GM18868 (cell line): ENCODE measurements at regions not wholly inside any gene's neighbourhood (a gene's known extent, or its start where the extent isn't known, plus 50 kb on each side); places are given as distances from the start of the nearest gene placed in this dataset.

Source experiments
- ATAC-seq: cut with Tn5 transposase; IDR thresholded peaks from one replicate; pipeline ENCODE4 v1.9.1; 2021; ENCODE audit warnings: mild to moderate bottlenecking, moderate library complexity; ENCODE audit not compliant: unreplicated experiment

GRCh38 chr1:29825274-29825940, 589.1 kb downstream of the PTPRU start:
- ATAC-seq: no peak

- ATAC-seq: no peak
Observed at GRCh38 chr1:29824511-29825273, 588.4 kb downstream of the PTPRU start.

- no peak for ATAC-seq
Observed at GRCh38 chr1:29824025-29824424, 587.7 kb downstream of the PTPRU start.

DNA sequence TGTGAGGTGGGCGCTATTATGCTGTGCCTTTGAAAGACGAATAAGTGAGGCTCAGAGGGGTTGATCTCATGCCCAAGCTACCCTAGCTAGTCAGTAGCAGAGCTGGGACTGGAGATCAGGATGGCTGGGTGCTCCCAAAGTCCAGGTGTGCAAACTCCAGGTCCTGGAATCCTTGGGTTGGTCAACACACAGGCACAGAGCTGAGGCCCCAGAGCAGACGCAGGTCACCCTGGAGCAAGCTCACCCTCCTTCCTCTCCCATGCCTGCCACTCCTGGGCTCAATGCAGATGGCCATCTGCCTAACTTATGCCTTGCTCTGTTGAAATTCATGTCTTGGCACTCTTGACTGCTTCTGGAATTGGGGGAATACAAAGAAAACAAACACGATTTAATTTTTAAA, 587.2 kb downstream of the PTPRU start:
- ATAC-seq: no peak

- ATAC-seq: no peak
Observed at GRCh38 chr1:29821605-29822004, 585.3 kb downstream of the PTPRU start.

DNA sequence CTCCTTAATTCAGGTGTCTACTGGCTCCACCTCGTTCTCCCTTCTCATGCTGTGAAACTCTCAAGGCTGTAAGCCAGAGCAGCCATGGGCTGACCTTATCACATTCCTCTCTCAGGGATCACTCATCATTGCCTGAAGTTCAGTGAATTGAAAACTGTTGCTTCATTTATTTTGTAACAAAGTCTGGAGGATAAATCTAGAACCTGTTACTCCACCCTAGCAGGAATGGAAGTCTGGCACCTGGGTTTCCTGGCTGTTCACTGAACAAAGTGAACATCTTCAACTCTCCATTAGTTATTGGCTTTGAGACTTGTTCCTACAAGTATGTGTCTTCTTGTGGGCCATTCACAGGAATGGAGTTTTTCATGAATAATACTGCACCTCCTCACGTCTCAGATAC, 584.1 kb downstream of the PTPRU start:
- no peak for ATAC-seq

- no peak for ATAC-seq
Observed at GRCh38 chr1:29812408-29813135, 576.2 kb downstream of the PTPRU start.

- ATAC-seq: no peak
Observed at GRCh38 chr1:29811727-29812407, 575.5 kb downstream of the PTPRU start.

DNA sequence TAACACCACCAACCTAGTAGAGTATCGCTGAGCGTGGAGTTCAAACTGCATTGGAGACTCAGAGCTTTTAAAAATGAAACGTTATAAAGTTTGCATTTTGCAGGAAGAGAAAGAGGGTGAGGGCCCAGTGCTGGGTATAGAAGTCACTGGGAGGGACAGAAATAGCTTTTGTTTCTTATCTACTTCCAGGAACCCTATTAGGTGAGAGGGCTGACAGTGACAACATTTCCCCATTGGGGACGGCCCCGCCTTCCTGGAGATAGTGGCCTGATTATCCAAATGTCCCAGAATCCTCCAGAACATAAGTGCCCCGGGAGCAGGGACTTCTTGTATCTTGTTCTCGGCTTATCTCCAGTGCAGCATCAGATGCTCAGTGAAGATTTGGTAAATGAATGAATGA, 574.9 kb downstream of the PTPRU start:
- no peak for ATAC-seq

DNA sequence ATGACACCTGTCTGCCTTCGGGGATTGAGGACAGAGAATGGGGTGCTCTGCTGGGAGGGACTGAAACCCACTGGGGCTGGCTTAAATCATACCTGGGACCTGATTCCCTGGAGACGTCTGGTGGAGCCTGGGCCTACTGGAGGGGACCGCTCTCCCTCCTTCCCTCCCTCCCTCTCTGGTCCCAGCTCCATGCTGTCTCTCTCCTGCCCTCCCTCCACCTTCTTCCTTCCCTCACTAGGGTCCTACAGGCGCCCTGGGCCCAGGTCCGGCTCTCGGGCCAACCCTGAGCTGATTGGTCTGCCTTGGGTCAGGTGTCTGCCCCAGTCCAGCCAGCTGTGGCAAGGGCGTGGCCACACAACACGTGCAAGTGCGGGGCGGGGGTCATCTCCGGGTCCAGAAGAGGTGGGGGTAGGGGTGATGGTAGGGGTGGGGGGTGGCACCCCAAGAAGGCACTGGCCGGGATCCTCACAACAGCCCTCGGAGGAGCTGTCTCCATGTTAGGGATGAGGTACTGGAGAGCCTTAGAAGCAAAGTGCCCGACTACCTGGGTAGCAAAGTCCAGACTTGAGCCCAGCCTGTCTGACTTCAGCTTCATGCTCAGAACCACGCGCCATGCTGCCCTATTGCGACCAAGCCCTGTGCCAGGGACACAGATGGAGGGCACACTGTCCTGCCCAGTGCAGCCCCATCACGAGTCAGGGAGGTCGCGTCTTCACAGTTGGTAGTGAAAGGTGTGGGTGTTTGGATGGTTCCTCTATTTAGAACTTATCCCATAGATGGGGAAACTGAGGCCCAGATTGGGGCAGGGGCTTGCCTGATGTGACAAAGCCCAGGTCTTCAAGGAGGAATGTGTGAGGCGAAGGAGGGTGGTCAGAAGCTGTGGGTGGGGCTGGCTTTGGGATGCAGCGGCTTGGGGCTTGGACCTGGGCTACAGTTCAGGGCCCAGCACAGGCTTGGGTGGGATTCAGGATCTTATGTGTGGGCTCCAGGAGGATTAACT, 574.1 kb downstream of the PTPRU start:
- no peak for ATAC-seq

- ATAC-seq: no peak
Observed at GRCh38 chr1:29809446-29810120, 573.3 kb downstream of the PTPRU start.

- ATAC-seq: no peak
Observed at GRCh38 chr1:29808141-29808995, 572.0 kb downstream of the PTPRU start.

DNA sequence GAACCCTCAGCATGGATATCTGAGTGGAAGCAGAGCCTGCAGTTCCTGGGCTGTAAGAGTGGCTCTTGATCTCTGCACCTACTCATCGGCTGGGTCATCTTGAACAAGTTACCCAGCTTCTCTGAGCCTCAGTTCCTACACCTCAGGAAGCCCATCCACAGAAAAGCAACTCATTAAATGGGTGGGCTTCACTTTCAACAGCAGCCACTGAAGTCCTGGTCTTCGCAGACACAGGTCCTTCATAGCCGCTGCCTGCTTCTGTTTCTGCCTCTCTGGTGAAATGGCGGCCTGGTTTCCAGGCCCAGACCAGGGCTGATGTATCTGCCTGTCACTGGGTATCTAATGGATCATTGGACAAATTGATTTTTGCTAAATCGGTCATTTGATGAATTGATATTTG, 571.4 kb downstream of the PTPRU start:
- no peak for ATAC-seq

DNA sequence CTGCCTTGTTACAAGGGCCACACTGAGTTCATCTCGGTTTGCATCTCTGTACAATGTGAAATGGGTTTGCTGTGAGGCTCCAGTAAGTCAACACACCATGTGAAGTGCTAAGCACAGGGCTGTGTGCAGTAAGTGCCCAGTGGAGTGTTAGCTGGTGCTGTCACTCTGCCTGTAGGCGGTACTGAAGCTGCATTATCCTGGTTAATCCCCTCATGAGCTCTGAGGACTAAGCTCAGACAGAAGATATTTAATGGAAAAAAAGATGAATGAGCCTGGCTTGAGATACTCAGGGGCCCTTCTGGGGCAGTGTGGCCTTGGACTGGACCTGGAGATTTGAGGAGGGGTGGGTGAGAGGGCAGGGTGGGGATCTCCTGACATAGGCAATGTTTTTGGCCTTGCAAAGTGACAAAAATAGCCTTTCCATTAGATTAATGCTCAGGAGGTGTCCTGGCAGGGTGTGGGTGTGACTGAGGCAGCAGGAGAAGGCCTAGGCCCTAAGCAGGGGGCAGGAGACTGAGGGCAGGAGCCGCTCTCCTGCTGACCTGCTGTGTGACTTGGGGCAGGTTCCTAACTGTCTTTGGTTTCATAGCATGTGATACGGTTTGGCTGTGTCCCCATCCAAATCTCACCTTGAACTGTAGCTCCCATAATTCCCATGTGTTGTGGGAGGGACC, 570.5 kb downstream of the PTPRU start:
- ATAC-seq: no peak

DNA sequence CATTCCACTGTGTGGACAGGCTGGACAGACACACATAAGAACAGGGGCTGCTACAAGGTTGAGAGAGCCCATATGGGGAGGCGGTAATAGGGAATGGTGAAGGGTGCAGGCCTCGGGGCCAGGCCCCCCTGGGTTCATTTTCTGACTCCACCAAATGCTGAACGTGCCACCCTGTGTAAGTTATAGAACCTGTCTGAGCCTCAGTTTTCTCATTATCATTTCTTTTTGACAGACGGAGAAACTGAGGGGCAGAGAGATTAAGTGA, 569.5 kb downstream of the PTPRU start:
- no peak for ATAC-seq

GRCh38 chr1:29805122-29805895, 569.0 kb downstream of the PTPRU start:
- no peak for ATAC-seq

DNA sequence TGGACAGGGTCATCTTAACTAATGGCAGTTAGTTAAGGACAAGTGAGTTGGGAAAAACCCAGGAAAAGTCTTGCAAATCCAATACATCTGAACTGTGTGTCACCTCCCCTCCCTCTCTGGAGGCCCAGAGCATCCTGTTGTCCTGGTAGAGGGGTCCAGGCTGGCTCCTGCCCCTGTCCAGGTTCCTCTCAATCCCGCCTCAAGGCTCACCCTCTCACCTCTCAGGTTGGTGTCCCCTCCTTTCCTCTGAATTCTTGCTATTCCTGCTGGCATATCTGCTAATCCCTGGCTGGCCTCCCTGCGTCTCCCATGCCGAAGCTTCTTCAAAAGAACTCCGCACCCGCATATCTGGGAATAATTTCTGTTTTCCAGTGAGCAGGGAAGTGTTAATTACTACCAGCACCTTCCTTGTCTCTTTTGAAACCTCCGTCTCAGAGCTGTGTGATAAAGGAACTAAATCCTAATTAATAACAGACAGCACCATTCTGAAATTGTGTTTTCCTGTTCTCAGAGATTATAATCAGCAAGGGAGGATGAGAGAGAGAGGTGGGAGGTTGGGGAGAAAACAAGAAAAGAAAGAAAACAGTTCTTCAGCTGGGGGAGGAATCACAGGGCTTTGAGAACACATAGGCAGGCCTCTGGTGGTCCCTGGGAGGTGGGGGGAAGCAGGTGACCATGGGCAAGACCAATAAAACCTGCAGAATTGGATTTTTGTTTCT, 568.0 kb downstream of the PTPRU start:
- no peak for ATAC-seq
